Hepatocyte (in vitro differentiated cells): ENCODE measurements at regions not wholly inside any gene's neighbourhood (a gene's known extent, or its start where the extent isn't known, plus 50 kb on each side); places are given as distances from the start of the nearest gene placed in this dataset.

Experiments
- DNase-seq: peaks from one replicate; pipeline ENCODE4 v3.0.0-alpha.2; 2016; ENCODE audit warnings: low spot score
- H2AFZ ChIP-seq: fragments of 200-600 bp; sonication (generic); 2 replicates; pipeline ENCODE4 v1.6.0; 2016; ENCODE audit warnings: antibody characterized with exemption, mild to moderate bottlenecking
- H3K27ac ChIP-seq: fragments of 200-600 bp; sonication (generic); 2 replicates; pipeline ENCODE4 v1.5.1; 2016; ENCODE audit warnings: mild to moderate bottlenecking
- H3K27me3 ChIP-seq: fragments of 200-600 bp; sonication (generic); 2 replicates; pipeline ENCODE4 v1.6.1; 2016
- H3K36me3 ChIP-seq: fragments of 200-600 bp; sonication (generic); replicated peaks from 2 replicates; pipeline ENCODE4 v1.5.1; 2016; ENCODE audit warnings: low read depth; ENCODE audit not compliant: insufficient read depth
- H3K4me1 ChIP-seq: fragments of 200-600 bp; sonication (generic); 2 replicates; pipeline ENCODE4 v1.5.1; 2016; ENCODE audit warnings: mild to moderate bottlenecking, moderate library complexity; ENCODE audit not compliant: insufficient read depth
- H3K4me2 ChIP-seq: fragments of 200-600 bp; sonication (generic); 2 replicates; pipeline ENCODE4 v1.6.0; 2016
- H3K4me3 ChIP-seq: fragments of 200-600 bp; sonication (generic); 2 replicates; pipeline ENCODE4 v1.5.1; 2016; ENCODE audit warnings: mild to moderate bottlenecking
- H3K79me2 ChIP-seq: fragments of 200-600 bp; sonication (generic); 2 replicates; pipeline ENCODE4 v1.6.0; 2017; ENCODE audit warnings: mild to moderate bottlenecking
- H3K9me2 ChIP-seq: fragments of 200-600 bp; sonication (generic); replicated peaks from 2 replicates; pipeline ENCODE4 v1.6.0; 2017; ENCODE audit warnings: mild to moderate bottlenecking; ENCODE audit not compliant: insufficient read depth
- H3K9me3 ChIP-seq: fragments of 200-600 bp; sonication (generic); 2 replicates; pipeline ENCODE4 v1.5.1; 2016; ENCODE audit warnings: low read depth, mild to moderate bottlenecking
- H4K20me1 ChIP-seq: fragments of 200-600 bp; sonication (generic); 2 replicates; pipeline ENCODE4 v1.6.0; 2016; ENCODE audit warnings: mild to moderate bottlenecking; ENCODE audit not compliant: insufficient read depth, poor library complexity, severe bottlenecking
- CTCF ChIP-seq: fragments of 200-600 bp; sonication (generic); IDR thresholded peaks from 2 replicates; pipeline ENCODE4 v1.5.1; 2016; ENCODE audit warnings: antibody characterized with exemption, mild to moderate bottlenecking; ENCODE audit not compliant: poor library complexity
- EZH2 ChIP-seq: fragments of 200-600 bp; sonication (generic); IDR thresholded peaks from 2 replicates; pipeline ENCODE4 v1.6.1; 2016; ENCODE audit warnings: antibody characterized with exemption, mild to moderate bottlenecking, borderline replicate concordance
- EZH2phosphoT487 ChIP-seq: fragments of 200-600 bp; sonication (generic); IDR thresholded peaks from one replicate; pipeline ENCODE4 v1.6.1; 2018; ENCODE audit warnings: antibody characterized with exemption, mild to moderate bottlenecking, low read depth, moderate library complexity; ENCODE audit not compliant: unreplicated experiment, severe bottlenecking
- WGBS: methylation state at CpG from one replicate; pipeline ENCODE4 v1.1.6; 2016; ENCODE audit warnings: low lambda C conversion rate; ENCODE audit errors: missing lambda C conversion rate; 5-methylcytosine and 5-hydroxymethylcytosine counted together

- Histone ChIP-seq H3K79me2 (no peaks in the 10 kb centered on the region), H2AFZ (no peak overlapping the region), H3K27me3 (no peaks in the 10 kb centered on the region), H3K9me3 (no peaks in the 10 kb centered on the region), H4K20me1 (no peaks in the 10 kb centered on the region), H3K4me3 (no peak overlapping the region), H3K27ac (no peak overlapping the region), H3K4me1 (no peaks in the 10 kb centered on the region), H3K9me2 (no peaks in the 10 kb centered on the region), H3K4me2 (no peak overlapping the region), H3K36me3 (no peaks in the 10 kb centered on the region)
- TF ChIP-seq EZH2phosphoT487 = no peak
- TF ChIP-seq EZH2 = no peak
- TF ChIP-seq CTCF = no peak
- DNase-seq = no peak
- WGBS = 54% methylated on average over 9 of the region's 9 CpGs
These were observed 321.5 kb downstream of the NPHP4 start for GRCh38 chr1:5670590-5671350.

- no peaks in the 10 kb centered on the region for H3K9me2 ChIP-seq
- 63% methylated on average over 19 of the region's 34 CpGs for WGBS
- H3K36me3 ChIP-seq = no peaks in the 10 kb centered on the region
- no peak overlapping the region for H3K27ac ChIP-seq
- H3K9me3 ChIP-seq = no peaks in the 10 kb centered on the region
- H3K4me2 ChIP-seq = no peak overlapping the region
- DNase-seq = no peak
- TF ChIP-seq EZH2 (no peak), EZH2phosphoT487 (no peak), CTCF (no peak)
- H3K4me3 ChIP-seq = no peak overlapping the region
- no peaks in the 10 kb centered on the region for H3K79me2 ChIP-seq
- no peaks in the 10 kb centered on the region for H4K20me1 ChIP-seq
- H3K4me1 ChIP-seq = no peaks in the 10 kb centered on the region
- H3K27me3 ChIP-seq = no peaks in the 10 kb centered on the region
- no peak overlapping the region for H2AFZ ChIP-seq
These were observed 324.5 kb downstream of the NPHP4 start for GRCh38 chr1:5667513-5668325.

GRCh38 chr1:5664906-5665875 lies 327.0 kb downstream of the NPHP4 start:
- Histone ChIP-seq H3K4me2 (no peak overlapping the region), H3K27ac (no peak overlapping the region), H3K36me3 (no peaks in the 10 kb centered on the region), H3K27me3 (no peaks in the 10 kb centered on the region), H3K4me3 (no peak overlapping the region), H3K9me3 (no peaks in the 10 kb centered on the region), H3K79me2 (no peaks in the 10 kb centered on the region), H4K20me1 (no peaks in the 10 kb centered on the region), H3K9me2 (no peaks in the 10 kb centered on the region), H3K4me1 (no peaks in the 10 kb centered on the region), H2AFZ (no peak overlapping the region)
- no peak for DNase-seq
- no peak for TF ChIP-seq CTCF
- WGBS = 79% methylated on average over 10 of the region's 10 CpGs
